ENCODE measurements at regions not wholly inside any gene's neighbourhood (a gene's known extent, or its start where the extent isn't known, plus 50 kb on each side); places are given as distances from the start of the nearest gene placed in this dataset.
"Not testable (repeated sequence)": the region's sequence is repeated elsewhere in the genome, so short reads cannot be mapped to it uniquely, and the experiment has no call there.

DNA sequence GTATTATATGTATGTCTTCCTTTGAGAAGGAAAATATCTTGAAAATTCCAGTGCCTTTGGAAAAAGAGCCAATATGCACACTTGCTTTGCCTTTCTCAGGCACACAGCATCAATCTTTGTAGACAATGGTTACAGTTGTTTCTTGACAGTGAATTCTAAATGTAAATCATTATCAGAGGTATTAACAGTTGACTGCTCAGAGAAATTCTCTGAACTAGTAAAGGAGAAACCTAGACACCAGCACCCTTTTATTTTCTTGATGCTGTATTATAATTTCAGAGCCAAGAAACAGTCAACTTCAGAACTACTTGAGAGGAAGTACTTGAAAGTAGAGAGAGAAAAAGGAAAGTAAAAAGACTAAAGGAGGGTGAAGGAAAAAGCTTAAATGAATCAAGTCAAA is 185.8 kb upstream of the SMIM30 start:
- H3K27ac ChIP-seq: no peak overlapping the region
- TF ChIP-seq CTCF (conservative IDR thresholded peaks at IDR 0.05) (no peak), ZFX (IDR thresholded peaks at IDR 0.05) (no peak)

DNA sequence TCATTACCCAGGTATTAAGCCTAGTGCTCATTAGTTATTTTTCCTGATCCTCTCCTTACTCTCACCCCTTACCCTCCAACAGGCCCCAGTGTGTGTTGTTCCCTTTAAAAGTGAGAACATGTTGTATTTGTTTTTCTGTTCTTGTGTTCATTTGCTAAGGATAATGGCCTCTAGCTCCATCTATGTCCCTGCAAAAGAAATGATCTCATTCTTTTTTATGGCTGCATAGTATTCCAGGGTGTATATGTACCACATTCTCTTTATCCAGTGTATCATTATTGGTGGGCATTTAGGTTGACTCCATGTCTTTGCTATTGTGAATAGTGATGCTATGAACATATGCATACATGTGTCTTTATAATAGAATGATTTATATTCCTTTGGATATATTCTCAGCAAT is 185.0 kb upstream of the SMIM30 start:
- not testable (repeated sequence) for H3K27ac ChIP-seq

DNA sequence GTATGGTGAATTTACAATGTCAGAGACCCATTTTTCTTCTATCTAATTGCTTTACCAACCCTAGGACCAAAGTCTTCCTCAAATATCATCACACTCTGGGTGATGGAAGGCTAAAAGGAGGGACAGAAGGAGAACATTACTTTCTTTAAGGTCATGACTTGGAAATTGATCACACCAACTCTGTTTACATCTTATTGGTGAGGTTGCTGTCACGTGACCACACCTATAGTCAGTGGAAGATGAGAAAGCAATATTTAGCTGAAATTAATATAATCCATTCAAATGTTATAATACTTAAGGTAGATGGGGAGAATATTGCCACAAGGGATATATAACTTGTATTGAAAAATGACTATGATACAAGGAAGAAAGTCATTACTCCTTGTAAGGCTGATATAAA is 183.6 kb upstream of the SMIM30 start:
- H3K27ac ChIP-seq: no peak overlapping the region
- TF ChIP-seq CTCF (conservative IDR thresholded peaks at IDR 0.05) (no peak), ZFX (IDR thresholded peaks at IDR 0.05) (no peak)

- no peak for TF ChIP-seq CTCF (conservative IDR thresholded peaks at IDR 0.05)
- no peak for TF ChIP-seq ZFX (IDR thresholded peaks at IDR 0.05)
- H3K27ac ChIP-seq: no peak overlapping the region
Observed at GRCh38 chr7:113301141-113301540, 182.8 kb upstream of the SMIM30 start.

GRCh38 chr7:113299748-113300147 is 181.4 kb upstream of the SMIM30 start:
- no peak for TF ChIP-seq ZFX (IDR thresholded peaks at IDR 0.05)
- no peak for TF ChIP-seq CTCF (conservative IDR thresholded peaks at IDR 0.05)
- H3K27ac ChIP-seq: no peak overlapping the region

DNA sequence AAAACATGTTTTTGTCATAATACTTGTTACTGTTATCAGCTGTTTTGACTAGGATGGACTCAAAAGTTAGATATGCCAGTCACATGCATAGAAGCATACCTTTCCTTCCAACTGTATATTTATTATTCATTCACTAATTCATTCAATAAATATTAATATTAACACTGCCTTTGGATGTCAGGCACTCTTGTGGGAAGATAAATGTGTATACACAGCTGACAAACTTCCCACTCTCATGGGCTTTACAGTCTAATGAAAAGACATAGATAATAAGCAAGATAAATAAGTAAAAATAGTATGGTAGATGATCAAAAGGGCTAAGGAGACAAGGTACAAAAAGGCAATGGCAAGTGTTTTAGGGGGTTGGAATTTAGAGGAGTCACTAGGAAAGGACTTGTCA is 180.1 kb upstream of the SMIM30 start:
- TF ChIP-seq ZFX (IDR thresholded peaks at IDR 0.05) (no peak), CTCF (conservative IDR thresholded peaks at IDR 0.05) (no peak)

GRCh38 chr7:113294750-113295149 is 176.4 kb upstream of the SMIM30 start:
- H3K27ac ChIP-seq: no peak overlapping the region
- TF ChIP-seq CTCF (conservative IDR thresholded peaks at IDR 0.05): no peak
- no peak for TF ChIP-seq ZFX (IDR thresholded peaks at IDR 0.05)

More for the DNA sequence above, 180.1 kb upstream of the SMIM30 start:
- no peak overlapping the region for H3K27ac ChIP-seq

DNA sequence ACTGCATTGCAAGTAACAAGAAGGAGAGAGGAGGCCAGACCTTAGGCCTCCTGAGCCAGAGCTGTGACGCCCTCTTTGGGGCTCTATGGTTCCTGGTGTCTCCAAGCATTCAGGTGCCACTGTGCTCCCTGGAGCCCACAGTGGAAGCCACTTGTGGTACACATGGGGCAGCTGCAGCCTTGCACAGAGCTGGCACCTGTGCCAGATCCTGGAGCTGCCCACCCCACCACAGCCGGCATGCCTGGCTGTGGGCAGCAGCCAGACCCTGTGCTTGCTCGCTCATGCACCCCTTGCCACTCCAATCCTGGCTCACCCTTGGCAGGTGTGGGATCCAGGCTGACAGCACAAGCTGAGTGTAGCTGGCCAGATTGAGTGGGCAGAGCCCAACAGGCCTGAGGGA is 173.8 kb upstream of the SMIM30 start:
- TF ChIP-seq CTCF (conservative IDR thresholded peaks at IDR 0.05) (no peak), ZFX (IDR thresholded peaks at IDR 0.05) (no peak)
- H3K27ac ChIP-seq: no peak overlapping the region

Data from C4-2B (cell line).